HG02852 (cell line): ENCODE measurements at regions not wholly inside any gene's neighbourhood (a gene's known extent, or its start where the extent isn't known, plus 50 kb on each side); places are given as distances from the start of the nearest gene placed in this dataset.
"Not testable (repeated sequence)": the region's sequence is repeated elsewhere in the genome, so short reads cannot be mapped to it uniquely, and the experiment has no call there.

Source experiments
- ATAC-seq: cut with Tn5 transposase; IDR thresholded peaks from one replicate; pipeline ENCODE4 v1.9.1; 2021; ENCODE audit warnings: mild to moderate bottlenecking, moderate library complexity; ENCODE audit not compliant: unreplicated experiment

DNA sequence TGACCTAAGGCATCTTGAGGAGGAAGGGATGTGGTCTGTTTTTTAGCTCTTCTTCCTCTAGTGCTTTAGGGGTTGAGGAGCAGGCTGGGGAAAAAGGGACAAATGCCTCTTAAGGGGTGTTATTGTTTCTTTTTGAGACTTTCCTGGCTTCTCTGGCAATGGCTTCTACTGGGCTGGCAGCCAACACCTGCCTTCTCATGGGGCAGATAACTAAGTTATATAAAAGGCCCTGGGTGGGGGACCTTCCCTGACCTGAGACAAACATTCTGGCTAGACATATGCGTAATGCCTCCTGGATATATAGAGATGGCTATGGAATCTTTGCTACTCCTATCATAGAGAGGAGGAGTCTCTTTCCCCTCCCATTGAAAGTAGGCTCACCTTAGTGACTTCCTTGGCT is 179.2 kb upstream of the PROK2 start:
- ATAC-seq = no peak

DNA sequence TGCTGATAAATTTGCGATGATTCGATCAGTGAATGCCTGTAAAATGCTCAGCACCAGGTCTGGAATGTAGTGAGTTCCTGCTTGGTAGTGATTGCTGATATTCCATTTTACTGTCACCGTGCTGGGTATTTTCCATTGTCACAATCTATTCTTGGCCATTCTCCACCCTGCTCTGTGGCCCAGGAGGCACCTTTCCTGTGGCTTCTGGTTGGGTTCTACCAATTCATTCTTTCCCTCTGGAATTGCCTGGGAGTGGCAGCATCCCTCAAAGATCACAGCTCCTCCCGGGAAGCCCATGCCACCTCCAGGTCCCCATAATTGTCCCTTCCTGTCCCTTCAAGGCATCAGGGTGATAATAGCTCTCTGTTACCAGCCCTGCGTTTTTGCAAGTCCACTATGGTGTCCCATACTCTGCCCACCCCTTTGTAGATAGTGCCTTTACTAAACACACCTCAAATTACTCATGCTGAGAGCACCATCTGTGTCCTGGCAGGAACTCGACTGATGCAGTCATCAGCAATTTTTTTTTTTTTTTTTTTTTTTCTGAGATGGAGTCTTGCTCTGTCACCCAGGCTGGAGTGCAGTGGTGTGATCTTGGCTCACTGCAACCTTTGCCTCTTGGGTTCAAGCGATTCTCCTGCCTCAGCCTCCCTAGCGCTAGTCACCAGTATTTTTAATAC is 177.8 kb upstream of the PROK2 start:
- no peak for ATAC-seq

DNA sequence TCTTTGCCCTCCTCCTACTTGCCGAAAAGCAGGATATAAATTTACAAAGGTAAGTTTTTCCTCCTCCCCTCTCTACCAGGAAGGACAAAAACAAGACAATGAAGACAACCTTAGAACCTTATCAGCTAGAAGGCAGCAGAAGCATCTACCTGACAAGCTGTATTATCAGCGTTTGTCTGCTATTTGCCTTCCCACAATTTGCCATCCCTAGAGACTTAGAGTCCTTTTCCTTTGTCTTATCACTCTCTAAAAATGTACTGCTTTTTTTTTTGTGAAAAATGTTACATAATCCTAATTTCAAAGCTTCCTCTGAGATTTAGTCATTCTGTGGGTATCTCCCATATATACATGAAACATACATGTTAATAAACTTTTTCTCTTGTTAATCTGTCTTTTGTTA is 176.9 kb upstream of the PROK2 start:
- ATAC-seq = no peak

DNA sequence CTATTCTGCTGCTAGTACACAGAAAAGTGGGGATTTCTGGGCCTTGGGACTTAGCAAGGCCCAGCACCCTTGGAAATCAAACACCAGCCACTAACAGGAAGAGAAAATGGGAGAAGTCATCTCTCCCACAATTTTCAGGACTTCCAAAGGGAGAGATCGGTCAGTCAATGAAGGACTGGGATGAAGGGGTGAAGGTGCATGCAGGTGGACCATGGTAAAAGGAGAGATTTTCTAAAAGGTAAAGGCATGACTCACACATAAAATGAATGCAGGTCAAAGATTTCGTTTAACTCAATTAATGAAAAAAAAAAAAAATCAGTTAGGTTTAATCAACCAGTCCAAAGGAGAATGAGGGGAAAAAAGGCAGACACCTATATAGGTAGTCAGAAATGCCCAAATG is 176.4 kb upstream of the PROK2 start:
- ATAC-seq = no peak

DNA sequence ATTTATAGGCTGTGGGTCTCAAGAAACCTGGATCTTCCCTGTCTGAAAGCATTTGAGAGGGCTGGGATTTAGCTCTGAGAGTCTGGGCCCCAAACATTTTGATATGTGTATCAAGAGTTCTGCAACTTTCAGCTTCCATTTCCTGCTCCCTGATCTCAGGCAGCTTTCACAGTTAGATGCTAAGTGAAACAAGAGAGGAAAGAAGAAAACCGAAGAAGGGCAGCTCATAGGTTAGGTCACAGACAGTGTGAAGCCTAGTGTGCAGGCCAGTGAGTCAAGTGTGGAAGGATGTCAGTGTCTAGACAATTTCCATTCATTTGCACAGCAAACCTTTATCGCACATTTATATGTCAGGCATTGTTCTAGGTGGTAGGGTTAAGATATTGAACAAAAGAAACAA is 173.6 kb upstream of the PROK2 start:
- ATAC-seq = no peak

DNA sequence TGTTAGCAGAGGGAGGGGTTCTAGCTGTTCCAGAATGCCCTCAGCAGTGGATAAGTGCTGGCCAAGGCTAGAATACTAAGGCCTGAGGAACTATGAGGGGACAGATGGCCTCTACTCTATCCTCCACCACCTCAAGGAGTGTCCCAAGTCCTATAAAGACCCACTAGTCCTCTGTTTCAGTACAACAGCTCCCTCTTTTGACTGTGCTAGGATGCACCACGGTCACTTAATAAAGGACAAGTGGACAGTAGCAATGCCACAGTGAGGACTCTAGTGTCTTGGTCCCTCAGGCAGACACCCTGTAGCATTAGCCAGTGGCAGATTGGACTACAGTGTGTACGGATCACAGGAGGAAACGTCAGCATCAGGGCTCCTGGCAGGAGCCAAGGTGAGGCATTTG is 171.8 kb upstream of the PROK2 start:
- no peak for ATAC-seq

DNA sequence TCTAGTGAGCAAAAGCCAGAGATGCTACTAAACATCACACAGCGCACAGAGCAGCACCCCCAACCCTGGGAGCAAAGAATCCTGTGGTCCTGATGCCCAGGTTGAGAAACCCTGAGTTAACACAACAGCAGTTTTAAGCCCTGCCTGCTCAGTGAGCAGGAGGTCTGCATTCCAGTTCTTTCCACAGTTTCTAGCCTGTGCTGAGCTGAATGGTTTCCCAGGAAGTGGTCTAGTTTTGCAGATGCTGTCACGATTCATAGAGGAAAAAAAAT is 171.1 kb upstream of the PROK2 start:
- ATAC-seq = no peak

DNA sequence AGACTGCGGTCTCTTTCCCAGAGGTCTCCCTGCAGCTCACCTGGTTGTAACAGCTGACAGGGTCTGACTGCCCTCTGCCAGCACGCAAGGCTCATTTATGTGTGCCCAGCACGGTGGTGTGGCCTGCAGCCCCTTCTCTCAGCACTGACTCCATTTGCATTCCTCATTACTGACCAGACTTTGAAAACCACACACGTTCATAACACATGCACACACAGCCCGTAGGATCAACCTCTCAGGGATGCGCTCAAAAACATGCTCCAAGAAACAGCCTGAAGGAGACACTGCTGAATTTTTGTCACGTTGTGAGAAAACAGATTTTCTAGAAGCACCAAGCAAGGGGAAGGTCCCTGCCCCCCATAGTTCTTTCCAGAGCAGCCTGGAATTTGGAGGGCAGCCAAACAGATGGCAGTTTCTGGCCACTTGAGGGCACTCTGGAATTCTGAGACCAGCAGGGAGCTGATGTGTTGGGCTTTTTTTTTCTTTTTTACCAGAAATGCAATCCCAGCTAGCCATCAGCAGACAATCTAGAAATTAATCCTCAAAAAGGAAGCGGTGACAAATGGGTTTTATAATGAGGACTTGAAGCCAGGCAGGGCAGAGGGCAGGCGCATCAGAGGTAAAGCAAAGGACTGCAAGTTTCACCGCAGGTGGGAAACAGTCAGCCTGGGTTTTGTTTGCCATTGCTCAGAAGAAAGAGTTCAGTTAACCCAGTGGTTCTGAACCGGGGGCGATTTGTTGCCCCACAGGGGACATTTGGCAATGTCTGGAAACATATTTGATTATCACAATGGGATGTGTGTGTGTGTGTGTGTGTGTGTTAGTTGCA is 170.5 kb upstream of the PROK2 start:
- no peak for ATAC-seq

DNA sequence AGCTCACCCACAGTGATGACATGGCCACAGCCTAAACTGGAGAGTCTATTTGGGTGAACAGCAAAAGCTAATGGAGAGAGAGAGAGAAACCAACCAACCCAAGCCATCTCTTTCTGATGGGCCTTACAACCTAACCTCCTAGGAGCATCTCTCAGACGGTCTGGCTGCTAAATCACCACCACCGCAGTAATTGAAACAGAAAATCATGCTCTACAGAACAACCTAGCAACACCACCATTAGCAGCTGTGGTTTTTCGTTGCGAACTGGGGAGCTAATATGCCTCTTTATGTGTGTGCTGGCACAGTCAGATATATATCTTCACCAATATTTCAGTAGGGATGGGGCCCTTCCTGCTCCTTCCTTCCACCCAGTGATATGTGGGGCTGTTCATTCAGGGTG is 166.9 kb upstream of the PROK2 start:
- no peak for ATAC-seq

DNA sequence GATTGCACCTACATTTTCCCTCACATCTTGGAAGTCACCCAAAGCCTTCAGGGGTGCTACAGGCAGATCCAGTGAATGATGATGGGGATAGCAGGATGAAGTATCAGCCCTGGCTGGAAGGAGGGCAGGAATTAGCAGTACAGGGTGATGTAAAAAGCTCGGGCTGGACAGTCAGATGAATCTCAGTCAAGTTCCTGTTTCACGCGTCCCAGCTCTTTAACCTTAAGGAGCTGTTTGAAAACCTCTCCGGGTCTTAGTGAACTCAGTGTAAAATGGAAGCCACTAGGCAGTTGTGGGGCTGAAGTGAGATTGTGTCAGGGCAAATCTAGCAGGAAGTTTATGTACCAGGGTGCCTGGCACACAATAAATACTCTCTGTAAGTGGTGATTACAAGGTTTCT is 166.4 kb upstream of the PROK2 start:
- ATAC-seq = no peak

DNA sequence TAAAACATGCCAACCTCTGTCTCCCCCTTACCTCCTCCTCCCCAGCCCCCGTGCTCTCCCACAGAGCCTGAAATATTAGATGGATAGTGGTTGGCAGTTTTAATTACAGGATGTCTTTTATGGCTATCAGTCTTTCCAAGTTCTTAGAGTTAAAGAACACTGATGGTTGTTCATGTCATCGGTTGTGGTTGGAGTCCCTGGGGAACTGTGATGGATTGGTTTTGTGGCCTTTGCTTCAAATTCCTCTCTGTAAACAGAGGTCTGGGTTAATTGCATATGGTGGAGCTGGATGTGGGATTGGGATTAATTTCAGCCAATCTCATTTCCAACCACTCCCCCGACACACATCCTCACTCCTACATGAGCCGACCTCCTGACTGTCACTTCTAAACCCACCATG is 164.5 kb upstream of the PROK2 start:
- ATAC-seq = no peak

DNA sequence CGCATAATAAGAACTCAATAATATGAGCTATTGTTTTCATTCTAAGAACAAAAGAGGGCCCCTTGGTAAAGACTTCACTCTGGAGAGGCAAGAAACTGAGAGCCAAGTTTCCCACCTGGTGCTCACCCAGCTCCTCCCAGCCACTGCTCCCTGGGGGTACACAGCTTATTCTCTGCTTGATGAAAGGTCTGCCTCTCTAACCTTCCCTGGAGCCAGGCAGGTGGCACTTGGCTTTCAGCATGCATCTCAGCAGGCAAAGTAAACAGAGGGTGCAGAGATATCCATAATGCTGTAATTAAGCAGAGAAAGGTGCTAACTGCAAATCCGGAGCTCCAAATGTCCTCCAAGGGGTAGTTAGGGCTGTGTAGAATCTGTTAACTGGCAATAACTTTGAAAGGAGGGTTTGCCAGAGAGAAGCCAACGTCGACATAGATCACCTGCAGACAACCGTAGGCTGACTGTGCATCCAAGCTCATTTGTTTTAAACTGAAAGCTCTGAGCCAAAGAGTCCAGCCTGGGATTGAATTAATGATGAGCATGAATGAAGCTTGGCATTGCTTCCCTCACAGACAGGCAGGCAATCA is 159.6 kb upstream of the PROK2 start:
- no peak for ATAC-seq

DNA sequence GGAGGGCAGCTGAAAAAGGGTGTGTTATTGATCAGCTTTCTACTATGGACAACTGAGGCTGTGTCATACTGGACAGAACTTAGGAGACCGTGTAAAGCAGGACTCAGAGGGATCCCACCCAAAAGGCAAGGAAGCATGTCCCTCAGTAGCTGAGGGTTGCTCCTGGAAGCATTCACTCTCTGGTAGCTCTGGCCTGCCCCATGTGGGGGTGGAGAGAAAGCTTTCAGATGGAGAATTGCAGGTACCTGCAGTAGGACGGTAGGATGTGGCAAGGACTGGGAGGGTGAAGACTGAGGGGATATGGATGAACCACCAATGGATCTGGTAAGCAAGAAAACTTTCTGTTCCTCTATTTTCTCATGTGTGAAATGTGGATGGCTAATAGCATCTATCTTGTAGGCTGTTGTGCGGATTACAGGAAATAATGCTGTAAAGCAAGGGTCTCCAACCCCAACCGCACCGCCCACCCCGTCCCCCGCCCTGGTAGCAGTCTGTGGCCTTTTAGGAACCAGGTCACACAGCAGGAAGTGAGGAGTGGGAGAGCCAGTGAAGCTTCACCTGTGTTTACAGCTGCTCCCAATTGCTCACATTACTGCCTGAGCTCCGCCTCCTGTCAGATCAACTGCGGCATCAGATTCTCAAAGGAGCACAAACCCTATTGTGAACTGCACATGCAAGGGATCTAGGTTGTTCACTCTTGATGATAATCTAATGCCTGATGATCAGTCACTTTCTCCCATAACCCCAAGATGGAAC is 157.7 kb upstream of the PROK2 start:
- no peak for ATAC-seq

DNA sequence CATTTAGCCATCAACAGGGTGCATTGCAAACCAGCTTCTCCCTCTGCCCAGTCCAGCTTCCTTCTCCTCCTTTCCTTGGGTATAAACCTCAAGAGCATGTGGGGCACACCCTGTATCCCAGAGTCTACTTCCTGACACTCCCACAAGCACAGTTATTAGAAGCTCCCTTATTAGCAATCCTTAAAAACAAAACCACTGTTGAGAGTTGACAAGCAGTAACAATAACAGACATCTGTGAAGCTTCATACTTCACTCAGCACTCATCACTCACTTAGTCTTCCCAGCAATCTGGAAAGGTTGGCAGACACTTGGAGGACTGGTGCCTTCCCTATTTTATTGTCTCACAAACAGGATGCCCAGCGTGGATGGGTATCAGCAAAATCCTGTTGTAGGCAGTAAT is 155.5 kb upstream of the PROK2 start:
- ATAC-seq = no peak

DNA sequence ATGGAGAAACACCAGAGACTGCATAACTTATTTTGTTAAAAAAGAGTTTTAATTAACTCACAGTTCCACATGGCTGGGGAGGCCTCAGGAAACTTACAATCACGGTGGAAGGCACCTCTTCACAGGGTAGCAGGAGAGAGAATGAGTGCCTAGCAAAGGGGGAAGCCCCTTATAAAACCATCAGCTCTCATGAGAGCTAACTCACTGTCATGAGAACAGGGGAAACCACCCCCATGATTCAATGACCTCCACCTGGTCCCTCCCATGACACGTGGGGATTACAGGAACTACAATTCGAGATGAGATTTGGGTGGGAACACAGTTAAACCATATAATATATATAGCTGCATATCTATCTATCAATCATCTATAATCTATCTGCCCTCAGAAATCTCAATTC is 153.1 kb upstream of the PROK2 start:
- not testable (repeated sequence) for ATAC-seq

DNA sequence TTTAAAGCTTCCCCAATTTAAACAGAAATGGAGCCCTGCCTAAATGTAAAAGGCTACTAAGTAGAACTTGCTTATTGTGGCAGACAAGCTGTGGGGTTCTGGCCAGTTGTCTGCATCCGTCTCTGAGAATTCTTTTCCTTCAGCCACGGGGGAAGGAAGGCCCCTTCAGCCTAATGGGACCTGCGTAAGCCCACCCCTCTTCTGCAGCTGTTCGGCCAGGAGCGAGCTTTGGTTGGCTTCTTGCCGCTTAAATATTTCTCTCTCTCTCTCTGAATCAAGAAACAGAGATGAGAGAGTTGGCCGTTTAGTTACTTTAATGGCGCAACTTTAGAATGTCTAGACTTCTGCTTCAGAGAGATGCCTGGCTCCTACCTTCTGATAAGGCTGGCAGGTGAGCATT is 151.7 kb upstream of the PROK2 start:
- ATAC-seq = no peak

DNA sequence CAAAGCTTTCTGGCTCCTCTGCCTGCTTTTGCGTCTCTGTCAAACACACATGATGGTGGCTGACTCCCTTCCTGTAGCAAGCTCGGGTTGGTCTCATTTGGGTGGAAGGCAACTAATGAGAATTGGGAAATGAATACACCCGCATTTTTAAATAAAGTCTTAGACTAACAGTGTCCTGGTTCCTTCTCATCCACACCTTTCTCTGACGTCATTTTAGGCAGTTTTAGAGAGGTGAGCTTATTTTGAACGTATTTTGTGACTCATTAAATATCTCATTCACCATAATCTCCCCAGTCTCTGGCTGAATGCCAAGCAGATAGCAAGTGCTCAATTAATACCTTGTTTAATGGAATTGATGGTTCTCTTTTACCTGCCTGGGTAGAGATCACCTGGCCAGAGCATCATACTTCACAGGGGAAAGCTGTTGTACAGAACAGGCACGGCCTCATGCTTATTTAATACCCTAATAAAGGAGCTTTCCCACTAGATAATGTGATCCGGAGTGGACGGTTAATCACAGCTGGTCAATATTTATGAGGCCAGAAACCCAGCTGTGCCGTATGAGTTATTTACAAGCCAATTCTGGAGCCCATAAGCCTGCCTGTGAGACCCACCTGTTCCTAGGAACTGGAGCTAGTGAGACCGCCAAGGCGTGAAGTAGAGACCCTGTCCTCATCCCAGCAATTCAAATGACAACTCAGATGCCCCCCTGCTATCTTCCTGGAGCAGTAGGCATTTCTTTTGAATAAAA is 149.7 kb upstream of the PROK2 start:
- ATAC-seq = no peak

DNA sequence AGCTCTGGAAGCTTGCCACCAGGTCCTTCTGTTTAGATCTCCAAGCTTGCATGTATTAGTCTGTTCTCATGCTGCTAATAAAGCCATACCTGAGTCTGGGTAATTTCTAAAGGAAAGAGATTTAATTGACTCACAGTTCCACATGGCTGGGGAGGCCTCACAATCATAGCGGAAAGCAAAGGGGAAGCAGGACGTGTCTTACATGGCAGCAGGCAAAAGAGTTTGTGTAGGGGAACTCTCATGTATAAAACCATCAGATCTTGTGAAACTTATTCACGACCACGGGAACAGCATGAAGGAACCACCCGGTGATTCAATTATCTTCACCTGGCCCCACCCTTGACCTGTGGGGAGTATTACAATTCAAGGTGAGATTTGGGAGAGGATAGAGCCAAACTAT is 147.0 kb upstream of the PROK2 start:
- peak; percentile 58 for ATAC-seq

DNA sequence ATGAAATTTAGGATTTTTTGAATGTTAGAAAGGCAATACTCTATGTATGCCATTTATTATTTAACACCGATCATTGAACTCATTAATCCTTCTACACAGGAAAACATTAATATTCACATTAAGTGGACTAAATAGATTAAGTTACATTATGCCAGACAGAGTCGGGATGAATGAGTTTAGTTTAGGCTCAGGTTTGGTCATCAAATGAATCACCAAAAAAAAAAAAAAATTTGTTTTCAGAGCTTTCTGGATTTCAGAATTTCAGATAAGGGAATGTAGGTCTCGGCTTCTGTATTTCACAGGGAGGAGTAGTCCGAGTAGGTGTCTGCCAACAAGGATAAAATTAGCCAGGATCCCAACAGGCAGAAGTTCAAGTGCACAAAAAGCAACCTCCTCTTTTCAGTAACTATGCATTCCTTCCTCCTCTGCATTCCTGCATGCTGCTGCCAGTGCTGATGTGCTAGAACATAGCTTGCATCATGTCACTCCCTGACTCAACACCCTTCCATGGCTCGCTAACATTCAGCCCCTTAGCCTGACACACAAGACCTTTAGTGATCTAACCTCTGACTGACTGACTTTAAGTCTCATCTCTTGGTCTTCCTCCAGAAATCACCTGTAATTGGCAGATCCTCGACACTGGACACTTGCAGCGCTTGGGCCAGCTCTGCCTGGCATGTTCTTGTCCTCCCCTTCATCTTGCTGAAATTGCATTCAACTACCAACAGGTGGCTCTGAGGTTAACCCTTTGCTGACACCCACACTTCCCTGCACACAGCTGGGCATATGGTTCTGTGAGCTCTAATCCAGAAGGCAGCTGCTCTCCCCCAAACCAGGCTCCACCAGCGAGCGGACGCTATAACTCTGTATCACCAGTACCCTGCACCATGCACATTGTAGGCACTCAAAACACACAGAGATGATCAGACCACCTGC is 145.4 kb upstream of the PROK2 start:
- ATAC-seq = peak; percentile 62

DNA sequence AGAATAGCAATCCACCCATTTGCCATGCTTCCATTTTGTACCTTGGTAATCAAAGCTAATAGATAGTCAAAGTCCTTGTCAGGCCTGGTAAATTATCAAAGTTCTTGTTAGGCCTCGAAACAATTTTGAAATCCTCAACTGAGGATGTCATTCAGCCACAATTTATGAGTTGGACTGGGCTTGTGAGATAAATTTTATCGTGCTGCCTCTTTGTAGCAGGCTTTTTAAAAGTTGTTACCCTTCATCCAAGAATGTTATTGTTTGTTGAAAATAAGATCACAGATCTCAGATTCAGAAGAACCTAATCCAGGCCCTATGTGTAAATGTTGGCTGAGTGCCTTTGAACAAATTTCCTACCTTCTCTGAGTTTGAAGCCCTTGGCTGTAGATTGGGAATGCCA is 143.3 kb upstream of the PROK2 start:
- no peak for ATAC-seq
